HG02885 (cell line): ENCODE measurements at regions not wholly inside any gene's neighbourhood (a gene's known extent, or its start where the extent isn't known, plus 50 kb on each side); places are given as distances from the start of the nearest gene placed in this dataset.
"Not testable (repeated sequence)": the region's sequence is repeated elsewhere in the genome, so short reads cannot be mapped to it uniquely, and the experiment has no call there.

Experiments
- ATAC-seq: cut with Tn5 transposase; IDR thresholded peaks from one replicate; pipeline ENCODE4 v1.9.1; 2021; ENCODE audit warnings: mild to moderate bottlenecking; ENCODE audit not compliant: unreplicated experiment, poor library complexity

GRCh38 chr13:83732755-83733154, 149.5 kb downstream of the SLITRK1 start:
- ATAC-seq: no peak

DNA sequence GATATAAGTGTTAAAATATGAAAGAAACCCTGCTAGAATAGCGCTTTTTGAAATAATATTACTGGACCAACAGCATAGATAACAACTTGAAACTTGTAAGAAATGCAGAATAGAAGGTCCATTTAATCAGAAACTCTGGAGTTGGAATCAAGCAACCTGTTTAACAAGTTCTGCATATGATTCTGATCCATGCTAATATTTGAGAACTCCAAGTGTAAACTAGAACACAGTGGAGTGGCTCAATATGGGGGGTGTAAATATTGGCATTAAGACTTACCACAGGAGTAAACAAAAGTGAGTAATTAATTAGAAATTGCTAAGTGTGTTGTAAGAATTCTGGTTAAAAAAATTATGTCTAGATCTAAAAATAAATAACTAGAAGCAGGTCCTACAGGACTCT, 151.2 kb downstream of the SLITRK1 start:
- ATAC-seq: no peak

DNA sequence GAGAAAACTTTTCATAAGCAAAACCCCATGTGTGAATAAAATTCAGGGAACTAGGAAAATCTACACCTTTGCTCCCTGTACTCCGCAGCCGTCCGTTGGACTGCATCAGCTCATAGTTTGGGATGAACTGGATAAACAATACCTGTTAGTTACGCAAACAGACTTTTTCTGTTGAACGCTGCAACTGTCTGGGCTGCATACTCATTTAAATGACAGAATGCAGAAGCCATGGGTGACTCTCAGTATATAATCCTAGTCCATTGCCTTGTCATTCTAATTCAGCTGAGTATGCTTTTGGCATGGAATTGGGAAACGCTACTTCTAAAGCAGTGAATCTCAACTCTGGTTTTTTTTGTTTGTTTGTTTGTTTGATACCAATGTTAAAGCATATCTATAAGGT, 151.6 kb downstream of the SLITRK1 start:
- no peak for ATAC-seq

DNA sequence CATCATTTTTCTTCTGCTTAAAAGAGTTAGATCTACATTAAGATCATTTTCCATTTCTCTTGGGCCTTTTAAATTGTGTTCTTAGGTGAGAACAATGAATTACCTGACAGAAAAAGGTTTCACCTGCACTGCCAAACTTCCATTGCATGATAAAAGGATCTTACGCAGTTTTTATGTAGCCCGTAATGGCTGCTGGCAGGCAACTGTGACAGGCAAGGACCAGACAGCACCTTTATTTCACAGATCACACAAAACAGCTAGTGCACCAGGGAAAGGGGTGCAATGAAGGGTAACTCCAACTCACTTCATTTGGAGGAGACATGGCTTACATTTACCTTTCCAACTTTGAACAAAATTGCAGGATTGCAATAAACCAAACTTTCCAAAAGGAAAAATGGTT, 159.8 kb downstream of the SLITRK1 start:
- ATAC-seq: no peak

DNA sequence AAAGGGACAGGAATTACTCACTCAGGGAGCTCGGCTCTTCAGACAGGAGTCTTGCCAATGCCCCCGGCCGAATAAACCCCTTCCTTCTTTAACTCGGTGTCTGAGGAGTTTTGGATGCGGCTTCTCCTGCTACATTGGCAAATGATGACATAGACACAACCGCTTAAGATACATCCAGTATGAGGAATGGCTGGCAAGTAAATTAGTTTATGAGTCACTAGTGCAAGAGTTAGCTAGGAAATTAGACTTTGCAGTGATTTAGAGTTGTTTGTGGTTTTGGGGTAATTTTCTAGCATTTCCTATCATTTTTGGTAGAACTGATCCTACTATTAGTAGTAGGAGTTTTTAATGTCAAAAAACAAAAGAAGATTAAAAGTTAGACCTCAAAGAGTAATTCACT, 166.2 kb downstream of the SLITRK1 start:
- no peak for ATAC-seq

DNA sequence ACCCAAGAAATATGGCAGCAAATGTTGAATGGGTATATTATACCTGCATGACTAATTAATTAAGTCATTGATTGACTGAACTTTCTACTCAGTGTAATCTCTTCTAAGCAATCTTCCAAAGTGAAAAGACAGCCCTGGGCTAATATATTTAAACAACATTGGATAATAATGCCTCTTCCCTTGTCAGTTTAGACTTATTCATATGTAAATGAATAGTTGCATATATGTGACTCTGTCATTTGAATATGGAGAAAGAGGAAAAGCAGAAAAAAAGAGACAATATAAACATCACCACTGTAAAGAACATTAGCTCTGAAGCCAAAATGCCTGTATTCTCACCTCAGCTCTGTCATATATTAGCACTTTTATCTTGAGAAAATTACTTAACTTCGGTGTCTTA, 168.0 kb downstream of the SLITRK1 start:
- no peak for ATAC-seq

DNA sequence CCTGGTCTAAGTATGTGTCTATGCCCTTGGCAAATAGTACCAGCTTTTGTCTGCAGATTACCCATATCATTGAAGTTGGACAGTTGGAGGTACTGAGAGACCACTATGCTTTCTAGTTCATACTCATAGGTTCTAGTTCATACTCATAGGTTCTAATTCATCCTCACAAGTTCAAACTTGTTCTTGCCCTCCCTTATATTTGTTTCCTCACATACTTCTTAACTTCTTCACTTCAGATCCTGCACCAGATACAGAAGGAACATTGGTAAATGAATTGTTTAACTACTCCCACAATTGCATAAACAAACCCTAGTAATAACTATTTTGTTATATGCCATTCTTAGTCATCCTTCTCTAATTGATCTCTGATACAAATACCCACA, 172.2 kb downstream of the SLITRK1 start:
- ATAC-seq: no peak

GRCh38 chr13:83709426-83710132, 172.7 kb downstream of the SLITRK1 start:
- ATAC-seq: no peak

DNA sequence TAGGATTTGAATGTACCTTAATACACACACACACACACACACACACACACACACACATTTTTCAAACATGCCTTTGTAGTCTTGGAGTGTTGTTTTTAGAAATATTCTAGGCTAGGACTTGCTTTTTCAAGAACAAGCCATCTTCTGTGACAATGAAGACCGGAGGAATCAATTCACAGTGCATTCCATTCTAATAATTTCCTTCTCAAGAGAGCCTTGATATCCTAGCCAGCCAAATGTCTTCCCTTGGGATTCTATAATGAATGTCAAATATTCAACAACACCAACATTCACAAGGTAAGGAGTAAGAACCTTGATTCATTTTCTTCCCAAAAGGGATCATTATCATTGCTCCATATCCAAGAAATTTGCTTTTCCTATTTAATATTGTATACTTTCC, 180.3 kb downstream of the SLITRK1 start:
- no peak for ATAC-seq

- no peak for ATAC-seq
These were observed 189.5 kb downstream of the SLITRK1 start for GRCh38 chr13:83692800-83693199.

GRCh38 chr13:83691966-83692365, 190.3 kb downstream of the SLITRK1 start:
- ATAC-seq: no peak

- no peak for ATAC-seq
These were observed 200.7 kb downstream of the SLITRK1 start for GRCh38 chr13:83681547-83681946.

DNA sequence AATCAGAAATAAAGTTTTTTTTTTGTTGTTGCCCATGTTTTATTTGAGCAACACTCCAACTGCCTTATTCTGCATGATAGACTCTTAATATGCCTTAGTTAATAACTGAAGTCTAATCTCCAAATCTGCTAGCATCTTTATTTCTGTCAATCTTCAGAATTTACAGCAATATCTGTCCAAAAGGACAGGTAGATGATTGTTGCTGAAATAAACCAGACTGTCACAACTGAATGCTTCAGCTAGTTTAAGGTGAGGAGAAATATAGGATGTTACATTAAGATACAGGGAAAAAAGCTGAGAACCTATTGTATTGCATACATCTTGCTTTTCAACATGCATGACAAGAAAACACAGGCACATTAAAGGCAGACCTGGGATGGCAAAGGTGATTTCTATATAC, 204.3 kb downstream of the SLITRK1 start:
- ATAC-seq: no peak

- no peak for ATAC-seq
These were observed 209.7 kb downstream of the SLITRK1 start for GRCh38 chr13:83672612-83673011.

- ATAC-seq: no peak
These were observed 214.7 kb downstream of the SLITRK1 start for GRCh38 chr13:83667606-83668005.

GRCh38 chr13:83666141-83666540, 216.1 kb downstream of the SLITRK1 start:
- no peak for ATAC-seq

DNA sequence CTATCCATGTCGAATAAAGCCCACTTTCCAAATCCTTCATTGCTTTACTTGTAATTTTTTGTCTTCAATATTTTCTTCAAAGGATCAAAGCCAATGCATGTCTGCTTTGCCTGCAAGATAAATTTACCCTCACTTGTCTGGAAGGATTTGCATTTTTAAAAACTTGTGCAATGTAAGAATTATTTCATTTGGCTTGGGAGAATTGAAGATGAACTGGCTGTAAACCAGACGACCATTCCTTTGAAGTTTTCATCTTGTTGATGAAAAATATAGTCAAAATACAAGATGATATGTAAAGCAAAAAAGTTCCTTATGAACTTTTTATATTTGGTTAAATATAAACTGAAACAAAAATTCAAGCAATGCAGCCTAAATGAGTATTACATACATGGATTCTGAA, 225.0 kb downstream of the SLITRK1 start:
- no peak for ATAC-seq

DNA sequence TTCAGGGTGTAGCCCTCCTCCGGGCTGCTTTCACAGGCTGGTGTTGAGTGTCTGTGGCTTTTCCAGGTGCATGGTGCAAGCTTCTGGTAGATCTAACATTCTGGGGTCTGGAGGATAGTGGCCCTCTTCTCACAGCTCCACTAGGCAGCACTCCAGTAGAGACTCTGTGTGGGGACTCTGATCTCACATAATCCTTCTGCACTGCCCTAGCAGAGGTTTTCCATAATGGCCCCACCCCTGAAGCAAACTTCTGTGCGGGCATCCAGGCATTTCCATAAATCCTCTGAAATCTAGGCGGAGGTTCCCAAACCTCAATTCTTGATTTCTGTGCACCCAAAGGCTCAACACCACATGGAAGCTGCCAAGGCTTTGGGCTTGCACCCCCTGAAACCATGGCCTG, 239.7 kb downstream of the SLITRK1 start:
- ATAC-seq: not testable (repeated sequence)

DNA sequence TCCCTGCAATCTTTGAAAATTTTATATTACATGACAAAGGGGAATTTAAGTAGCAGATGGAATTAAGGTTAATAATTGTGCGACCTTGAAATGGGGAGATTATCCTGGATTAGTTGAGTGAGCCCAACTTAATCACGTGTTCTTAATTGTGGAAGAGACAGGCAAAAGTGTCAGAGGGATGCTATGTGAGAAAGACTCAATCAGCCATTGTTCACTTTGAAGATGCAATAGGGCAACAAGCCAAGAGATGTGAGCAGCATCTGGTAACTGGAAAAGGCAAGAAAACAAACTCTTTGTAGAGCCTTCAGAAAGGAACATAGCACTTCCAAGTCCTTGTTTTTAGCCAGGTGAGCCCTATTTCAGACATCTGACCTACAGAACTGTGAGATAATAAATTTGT, 247.7 kb downstream of the SLITRK1 start:
- ATAC-seq: no peak

- ATAC-seq: no peak
These were observed 248.5 kb downstream of the SLITRK1 start for GRCh38 chr13:83633746-83634145.

DNA sequence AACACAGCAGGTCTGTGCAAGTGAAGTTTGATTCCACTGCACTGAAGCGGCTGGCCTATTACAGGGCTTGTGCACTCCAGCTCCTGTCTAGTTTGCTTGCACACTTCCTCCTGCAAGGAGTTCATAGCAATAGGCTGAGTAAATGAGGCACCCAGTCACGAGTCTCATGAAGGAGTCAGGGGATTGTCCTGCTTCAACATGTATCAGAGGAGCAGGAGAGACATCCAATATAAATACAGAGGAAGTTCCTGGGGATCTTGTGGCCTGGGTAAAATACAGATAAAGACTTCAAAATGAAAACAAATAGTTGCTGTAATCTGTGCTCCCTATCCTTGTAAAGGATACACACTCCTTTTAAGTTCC, 259.9 kb downstream of the SLITRK1 start:
- ATAC-seq: no peak

- ATAC-seq: no peak
These were observed 260.4 kb downstream of the SLITRK1 start for GRCh38 chr13:83621765-83622421.
